ENCODE measurements at regions not wholly inside any gene's neighbourhood (a gene's known extent, or its start where the extent isn't known, plus 50 kb on each side); places are given as distances from the start of the nearest gene placed in this dataset.
"Not testable (repeated sequence)": the region's sequence is repeated elsewhere in the genome, so short reads cannot be mapped to it uniquely, and the experiment has no call there.

DNA sequence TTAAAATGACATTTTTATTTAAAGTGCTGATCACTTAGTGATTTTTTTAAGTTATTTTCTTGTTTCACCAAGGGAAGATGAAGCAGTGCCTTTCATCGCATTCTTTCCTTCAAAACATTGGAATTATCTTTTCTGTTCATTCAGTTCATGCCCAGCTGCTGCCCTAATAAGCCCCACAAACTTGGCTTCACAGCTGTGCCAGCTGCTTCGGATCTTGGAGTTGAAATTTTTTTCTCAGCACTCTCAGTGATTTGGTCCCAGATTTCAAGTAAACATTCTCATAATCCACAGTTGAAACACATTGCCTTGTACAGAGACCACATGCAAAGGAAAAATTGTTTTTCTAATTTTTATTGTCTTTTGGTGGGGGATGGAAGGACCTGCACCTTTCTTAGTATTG lies 353.3 kb upstream of the LRP1B start:
- DNase-seq (no peak), ATAC-seq (no peak)

DNA sequence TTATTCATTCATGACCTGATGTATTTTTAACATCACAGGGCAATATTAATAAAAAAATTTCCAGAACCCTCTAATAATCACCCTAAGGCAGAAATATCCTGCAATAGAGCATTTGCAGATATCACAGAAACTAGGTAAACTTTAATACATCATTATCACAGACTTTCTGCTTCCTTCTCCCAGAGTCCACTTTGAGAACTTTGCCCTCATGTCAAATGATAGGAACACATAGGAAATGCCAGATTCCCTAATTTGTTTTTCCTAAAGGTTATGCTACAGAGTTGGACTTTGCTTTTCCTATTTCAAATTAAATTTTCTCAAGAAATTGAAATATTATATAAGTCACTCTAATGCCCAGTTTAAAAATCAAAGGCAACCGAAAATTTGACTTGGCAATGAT lies 352.8 kb upstream of the LRP1B start:
- ATAC-seq (no peak), DNase-seq (no peak)

GRCh38 chr2:142478206-142478605 lies 347.4 kb upstream of the LRP1B start:
- ATAC-seq (no peak), DNase-seq (no peak)

DNA sequence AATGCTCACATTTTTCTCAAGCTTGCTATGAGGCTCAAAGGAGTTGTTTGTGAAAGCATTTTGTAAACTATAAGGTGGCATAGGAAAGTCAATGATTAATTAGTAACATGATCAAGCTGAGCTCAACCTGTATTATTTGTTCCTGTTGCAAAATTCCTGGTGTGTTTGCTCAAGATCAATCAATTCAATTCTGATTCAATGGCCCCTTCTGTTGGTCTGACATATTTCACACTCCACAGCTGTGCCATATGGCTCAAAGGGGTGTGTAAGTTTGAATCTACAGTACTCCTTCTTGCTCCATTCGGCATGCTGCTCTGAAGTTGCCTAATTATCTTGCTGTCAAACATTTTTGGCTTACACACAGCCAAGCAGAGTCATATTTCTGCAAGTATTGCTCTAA lies 341.6 kb upstream of the LRP1B start:
- ATAC-seq (no peak), DNase-seq (no peak)

DNA sequence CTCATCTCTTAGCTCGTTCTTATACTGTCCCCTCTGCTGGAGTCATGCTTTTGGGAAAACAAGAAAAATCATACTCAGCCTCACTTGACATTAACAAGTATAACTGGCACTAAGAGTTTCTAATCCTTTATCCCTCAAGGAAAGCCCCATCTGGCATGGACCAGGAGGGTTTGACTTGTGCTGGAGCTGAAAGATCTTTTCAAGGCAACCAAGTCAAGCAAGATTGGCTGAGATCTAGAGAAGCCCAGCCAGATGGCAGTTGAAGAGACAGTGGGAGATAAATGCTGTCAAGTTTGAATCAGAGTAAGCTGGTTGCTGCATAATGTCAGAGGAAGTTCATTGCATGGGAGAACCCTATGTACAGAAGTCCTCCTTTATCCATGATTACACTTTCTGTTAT lies 336.5 kb upstream of the LRP1B start:
- ATAC-seq, result no peak
- DNase-seq, result no peak

DNA sequence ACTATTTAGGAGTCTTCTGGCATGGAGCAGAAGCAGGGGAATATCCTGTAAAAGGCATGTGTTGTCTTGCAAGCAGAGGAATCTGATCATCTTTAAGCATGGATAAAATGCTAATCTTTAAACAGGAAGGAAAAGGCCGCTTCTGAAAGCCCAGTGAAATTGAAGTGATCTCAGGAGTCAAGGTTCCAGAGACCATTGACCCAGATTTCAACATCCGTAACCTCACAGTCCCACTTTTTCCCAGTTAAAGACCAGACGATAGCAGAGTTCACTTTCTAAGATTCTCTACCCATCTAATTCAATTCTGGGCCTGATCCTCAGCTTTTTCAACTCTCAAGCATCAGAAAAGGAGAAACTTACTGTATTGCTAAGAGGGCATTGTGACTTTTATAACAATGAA lies 332.2 kb upstream of the LRP1B start:
- DNase-seq, result no peak
- no peak for ATAC-seq

DNA sequence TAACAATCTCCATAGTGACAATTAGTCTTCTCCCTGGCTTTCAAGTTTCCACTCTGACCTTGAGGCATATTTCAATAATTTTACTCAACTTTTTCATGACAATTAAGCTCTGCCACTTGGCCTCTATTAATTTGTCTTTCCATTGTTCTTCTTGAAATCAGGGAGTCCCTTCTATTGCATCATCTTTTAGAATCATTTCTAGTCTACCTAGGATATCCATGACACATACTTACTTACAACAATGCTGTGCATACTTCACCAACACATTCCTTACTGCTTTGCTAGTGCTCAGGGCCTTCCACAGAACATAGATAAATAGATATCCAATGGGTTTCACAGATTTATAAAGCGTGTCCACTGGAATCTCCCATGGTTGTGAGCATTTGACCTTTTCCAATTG lies 331.5 kb upstream of the LRP1B start:
- DNase-seq (no peak), ATAC-seq (no peak)

GRCh38 chr2:142445551-142446072 lies 314.8 kb upstream of the LRP1B start:
- DNase-seq, result no peak
- ATAC-seq, result no peak

GRCh38 chr2:142445023-142445422 lies 314.2 kb upstream of the LRP1B start:
- ATAC-seq (no peak), DNase-seq (no peak)

- DNase-seq (no peak), ATAC-seq (no peak)
Observed at GRCh38 chr2:142435847-142436246, 305.0 kb upstream of the LRP1B start.

GRCh38 chr2:142426064-142426463 lies 295.2 kb upstream of the LRP1B start:
- no peak for ATAC-seq
- no peak for DNase-seq

DNA sequence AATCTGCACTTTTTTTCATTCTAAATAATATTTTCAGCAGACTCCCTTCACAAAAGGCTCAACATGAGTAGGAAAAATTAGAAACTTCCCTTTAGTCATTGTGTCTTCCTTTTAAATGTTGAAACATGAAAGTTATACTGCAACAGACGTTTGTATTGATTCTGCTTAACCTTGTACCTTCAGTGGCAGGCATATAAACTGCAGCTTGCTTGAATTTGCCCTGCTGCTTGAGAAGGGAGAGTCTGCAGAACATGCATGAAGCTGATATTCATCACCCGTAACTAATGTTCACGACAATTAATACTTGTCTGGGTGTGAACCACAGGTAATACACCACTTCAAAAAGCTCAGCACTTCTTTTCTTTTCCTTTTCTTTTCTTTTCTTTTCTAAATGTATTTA lies 294.7 kb upstream of the LRP1B start:
- DNase-seq (no peak), ATAC-seq (no peak)

- ATAC-seq, result no peak
- no peak for DNase-seq
Observed at GRCh38 chr2:142423603-142424002, 292.8 kb upstream of the LRP1B start.

- no peak for DNase-seq
- ATAC-seq, result no peak
Observed at GRCh38 chr2:142422769-142423168, 292.0 kb upstream of the LRP1B start.

GRCh38 chr2:142422041-142422440 lies 291.2 kb upstream of the LRP1B start:
- DNase-seq, result no peak
- ATAC-seq, result no peak

DNA sequence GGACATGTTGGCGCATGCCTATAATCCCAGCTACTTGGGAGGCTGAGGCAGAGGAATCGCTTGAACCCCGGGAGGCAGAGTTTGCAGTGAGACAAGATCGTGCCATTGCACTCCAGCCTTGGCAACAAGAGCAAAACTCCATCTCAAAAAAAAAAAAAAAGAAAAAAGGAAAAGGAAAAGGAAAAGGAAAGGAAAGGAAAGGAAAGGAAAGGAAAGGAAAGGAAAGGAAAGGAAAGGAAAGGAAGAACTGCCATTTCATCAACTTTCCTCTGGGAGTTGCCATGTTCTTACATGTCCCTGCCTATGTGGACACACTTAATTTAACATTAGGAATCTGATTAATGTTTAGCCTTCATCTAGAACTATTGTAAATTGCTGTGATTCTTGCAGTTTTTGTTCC lies 287.9 kb upstream of the LRP1B start:
- ATAC-seq, DNase-seq: not testable (repeated sequence)

DNA sequence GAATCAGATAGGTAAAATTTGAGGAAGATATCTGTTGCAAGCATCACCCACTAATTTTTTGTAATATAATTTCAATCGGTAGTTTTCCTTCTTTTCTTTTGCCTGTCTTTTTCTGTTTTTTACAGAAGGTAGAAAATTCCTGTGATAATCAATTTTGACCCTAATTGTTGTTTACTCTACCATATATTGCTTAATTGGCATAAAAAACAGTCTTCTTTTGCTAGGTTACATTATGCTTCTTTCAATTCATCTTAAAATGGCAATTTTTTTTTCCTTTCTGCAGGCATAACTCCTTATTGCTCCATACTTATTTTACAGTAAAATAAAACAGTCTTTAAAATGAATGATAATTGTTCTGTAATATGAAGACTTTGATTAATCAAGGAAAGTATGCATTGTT lies 286.2 kb upstream of the LRP1B start:
- no peak for ATAC-seq
- DNase-seq, result no peak

DNA sequence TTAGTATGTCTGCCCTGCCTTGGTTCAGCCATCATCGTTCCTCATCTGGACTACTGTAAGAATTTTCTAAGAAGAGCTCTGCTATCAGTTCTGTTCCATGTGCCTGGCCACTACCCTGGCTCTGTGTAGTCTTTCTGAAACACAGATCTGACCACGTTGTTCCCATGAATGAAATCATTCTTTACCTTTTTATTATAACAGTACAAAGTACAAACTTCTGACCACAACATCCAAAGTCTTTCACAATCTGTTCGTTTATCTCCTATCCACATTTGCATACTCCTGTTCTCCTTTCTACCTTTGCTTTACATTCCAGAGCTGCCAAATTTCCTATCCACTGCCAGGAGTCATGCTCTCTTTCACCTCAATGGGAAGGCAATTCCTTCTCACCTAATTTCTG lies 284.6 kb upstream of the LRP1B start:
- no peak for ATAC-seq
- DNase-seq, result no peak

DNA sequence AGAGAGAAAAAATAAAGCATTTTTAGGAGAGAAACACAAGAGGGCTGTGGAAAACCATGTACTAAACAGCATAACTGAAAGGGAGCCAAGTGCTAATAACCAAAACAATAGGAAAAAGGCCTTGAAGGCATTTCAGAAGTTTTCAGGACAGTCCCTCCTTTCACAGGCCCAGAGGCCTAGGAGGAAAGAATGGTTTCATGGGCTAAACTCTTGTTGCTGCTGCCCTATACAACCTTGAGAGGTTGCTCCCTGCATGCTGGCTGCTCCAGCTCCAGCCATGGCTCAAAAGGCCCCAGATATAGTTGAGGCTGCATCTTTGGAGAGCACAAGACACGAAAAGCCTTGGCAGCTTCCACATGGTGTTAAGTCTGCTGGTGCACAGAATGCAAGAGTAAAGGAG lies 267.4 kb upstream of the LRP1B start:
- ATAC-seq (no peak), DNase-seq (no peak)

DNA sequence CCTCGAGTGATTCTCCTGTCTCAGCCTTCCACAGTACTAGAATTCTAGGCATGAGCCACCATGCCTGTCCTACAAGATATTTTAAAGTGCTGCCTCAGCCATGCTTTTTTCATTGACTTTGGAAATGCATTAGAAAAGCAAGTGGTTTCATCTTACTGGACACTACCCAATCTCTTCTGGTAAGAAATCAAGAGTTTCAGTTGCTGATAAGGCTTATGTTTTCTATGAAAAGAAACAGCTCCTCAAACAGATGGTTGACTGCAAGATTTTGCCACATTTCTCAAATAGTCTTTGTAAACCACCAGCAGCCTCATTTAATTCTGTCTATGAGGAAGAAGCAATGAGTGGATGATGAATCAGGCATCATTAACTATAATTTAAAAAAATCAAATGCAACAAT lies 264.5 kb upstream of the LRP1B start:
- ATAC-seq, result no peak
- no peak for DNase-seq

- DNase-seq (no peak), ATAC-seq (no peak)
Observed at GRCh38 chr2:142380372-142380771, 249.6 kb upstream of the LRP1B start.

GRCh38 chr2:142362069-142362468 lies 231.3 kb upstream of the LRP1B start:
- not testable (repeated sequence) for DNase-seq

DNA sequence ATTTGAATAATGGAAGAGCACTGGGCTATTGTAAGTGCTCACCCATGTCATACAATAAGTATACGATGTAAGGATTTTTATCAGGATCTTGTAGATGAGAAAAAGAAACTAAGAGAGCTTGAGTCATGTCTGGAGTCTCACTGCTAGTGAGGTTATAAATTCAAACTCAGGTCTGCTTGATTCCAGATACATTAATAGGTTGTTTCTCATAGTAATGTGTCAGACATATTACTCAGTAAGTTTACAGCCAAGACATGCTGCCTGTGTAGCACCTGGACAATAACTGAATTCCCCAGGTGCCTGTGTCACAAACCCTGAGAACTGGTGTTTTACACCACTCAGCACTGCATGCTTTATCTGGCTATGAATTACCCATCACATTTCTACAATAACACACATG lies 216.9 kb upstream of the LRP1B start:
- DNase-seq, result no peak
- ATAC-seq, result no peak

More at GRCh38 chr2:142362069-142362468, 231.3 kb upstream of the LRP1B start:
- ATAC-seq, result not testable (repeated sequence)

GRCh38 chr2:142339261-142339660 lies 208.4 kb upstream of the LRP1B start:
- ATAC-seq (no peak), DNase-seq (no peak)

GRCh38 chr2:142332196-142332595 lies 201.4 kb upstream of the LRP1B start:
- DNase-seq (no peak), ATAC-seq (no peak)
